ENCODE measurements at regions not wholly inside any gene's neighbourhood (a gene's known extent, or its start where the extent isn't known, plus 50 kb on each side); places are given as distances from the start of the nearest gene placed in this dataset.

DNA sequence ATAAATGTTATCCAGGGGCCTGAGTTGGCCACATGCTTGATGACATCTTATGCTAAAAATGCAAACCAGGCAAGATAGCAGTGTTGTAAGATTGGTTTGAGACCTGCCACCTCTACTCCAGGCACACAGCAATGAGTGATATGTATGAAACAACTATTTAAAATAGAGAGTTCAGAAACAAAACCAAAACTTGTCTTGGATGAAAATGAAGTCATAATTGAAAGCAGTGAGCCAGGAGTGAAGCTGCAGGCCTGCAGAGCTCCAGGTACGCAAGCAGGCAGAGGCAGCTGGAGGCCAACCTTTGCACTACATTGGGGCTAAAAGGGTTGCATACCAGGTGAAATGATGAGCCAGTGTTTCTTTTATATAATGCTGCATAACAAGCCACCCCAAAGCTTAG is 89.2 kb upstream of the SPATS2L start:
- no peak for DNase-seq

DNA sequence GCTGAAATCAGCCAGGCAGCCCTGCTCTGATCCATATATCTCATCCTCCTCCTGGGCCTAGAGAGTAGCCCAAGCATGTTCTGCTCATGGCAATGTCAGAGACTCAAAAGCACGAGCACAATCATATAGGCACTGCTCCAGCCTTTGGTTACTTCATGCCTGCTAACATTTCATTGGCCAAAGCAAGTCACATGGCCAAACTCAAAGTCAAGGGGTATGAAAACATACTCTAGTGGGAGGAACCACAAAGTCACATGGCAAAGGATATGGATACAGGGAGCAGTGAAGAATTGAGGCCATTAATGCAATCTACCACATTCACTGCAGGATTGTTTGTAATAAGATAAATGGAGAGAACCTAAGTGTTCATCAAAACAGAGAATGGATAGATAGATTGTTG is 87.8 kb upstream of the SPATS2L start:
- no peak for DNase-seq

DNA sequence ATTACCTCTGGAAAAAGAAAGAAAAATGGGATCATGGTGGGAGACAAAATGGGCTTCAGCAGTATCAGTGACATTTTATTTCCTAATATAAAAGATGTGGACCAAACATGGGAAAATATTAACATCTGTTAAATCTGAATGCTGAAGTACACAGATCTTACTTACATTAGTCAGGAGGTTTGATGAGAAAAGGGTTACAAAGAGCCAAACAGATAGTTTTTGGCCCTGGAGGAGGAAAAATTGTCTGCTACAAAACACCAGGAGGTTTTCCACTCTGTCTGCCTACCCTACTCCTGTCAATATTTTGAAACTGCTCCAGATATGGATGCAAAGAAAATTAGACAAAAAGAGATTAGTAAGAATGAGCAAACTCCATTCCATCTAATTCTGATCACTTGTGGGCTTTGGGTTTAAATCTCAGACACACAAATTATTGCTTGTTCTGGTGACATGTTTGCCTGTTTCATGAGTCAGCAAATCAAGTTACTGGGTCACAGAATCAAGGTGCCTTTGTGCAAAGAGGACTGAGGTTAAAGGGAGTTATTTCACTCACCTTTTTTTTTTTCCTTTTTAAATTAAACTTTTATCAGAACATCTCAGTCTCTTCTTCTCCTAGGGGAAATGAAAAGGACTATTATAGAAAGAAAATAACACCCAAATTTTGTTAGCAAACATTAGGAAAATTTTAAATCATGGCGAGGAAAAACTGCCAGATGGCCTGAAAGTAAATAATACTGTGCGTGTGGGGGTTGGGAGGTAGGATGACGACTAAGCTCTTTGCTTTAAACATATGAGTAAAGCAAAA is 87.0 kb upstream of the SPATS2L start:
- peak; percentile 6 for DNase-seq

DNA sequence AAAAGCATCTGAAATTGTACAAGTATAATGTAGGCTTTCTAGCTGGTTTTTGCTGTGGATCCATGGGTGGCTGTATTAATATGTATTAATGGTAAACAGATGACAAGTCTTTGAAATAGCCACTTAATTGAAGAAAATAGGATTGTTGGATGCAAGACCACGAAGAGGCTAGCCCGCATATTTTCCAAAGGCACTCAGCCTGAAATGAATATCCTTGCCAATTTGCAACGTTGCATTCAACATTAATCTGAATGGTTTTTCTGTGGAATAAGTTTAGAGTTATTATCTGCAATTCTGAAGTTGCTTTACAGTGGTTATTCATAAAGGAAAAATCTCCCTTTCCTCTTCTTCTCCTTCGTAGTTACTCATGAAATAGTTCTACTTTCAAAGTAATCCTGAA is 86.2 kb upstream of the SPATS2L start:
- no peak for DNase-seq

DNA sequence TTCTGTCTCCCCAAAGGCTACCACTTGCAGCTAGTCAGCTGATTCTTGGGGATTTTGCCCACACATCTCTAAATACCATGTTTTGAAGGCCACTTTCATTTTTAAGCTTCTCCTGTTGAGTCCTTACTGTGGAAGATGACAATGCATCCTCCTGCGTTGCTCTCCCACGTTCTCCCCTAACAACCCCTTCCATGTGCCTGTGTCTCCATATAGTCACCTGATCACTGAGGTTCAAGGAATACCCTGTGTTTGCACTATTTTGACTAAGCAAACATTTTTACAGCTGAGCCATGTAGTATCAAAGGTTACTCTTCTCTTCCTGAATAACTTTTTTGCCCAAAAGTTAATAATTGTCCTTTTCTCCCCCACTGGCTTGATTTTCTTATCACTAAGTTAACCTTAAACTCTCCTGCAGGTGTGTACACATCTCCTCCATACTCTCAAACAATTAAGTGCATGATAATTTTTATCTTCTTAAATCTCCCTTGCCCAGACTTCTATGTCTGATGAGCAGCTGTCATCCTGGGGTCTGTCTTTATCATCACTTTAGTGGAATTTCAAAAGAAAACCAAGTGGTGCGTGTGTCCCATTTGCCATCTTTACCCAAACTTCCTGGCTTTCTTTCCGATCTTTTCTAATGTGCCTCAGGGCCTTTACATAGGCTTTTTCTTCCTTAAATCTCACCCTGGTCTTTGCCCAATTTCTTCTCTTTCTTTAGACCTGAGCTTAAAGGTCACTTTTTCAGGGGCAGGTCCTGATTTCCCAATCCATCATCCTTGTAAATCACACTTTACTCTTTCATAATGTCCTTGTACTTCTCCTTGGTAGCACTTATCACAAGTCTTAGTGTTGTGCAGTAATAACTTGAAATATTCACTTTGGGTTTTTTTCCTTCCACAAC is 85.2 kb upstream of the SPATS2L start:
- no peak for DNase-seq

DNA sequence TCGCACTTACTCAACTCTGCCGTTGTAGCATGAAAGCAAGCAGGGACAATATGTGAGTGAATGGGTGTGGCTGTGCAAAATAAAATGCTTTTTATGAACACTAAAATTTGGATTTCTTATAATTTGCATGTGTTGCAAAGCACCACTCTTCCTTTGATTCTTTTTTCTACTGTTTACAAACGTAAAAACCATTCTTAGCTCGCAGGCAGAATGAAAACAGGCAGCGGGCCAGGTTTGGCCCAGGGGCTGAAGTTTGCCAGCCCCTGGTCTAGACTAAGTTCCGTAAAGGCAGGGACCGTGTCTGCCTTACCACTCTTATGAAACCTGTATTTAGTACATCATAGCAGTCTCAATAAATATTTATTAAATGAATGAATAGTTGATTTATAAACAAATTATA is 83.7 kb upstream of the SPATS2L start:
- no peak for DNase-seq

DNA sequence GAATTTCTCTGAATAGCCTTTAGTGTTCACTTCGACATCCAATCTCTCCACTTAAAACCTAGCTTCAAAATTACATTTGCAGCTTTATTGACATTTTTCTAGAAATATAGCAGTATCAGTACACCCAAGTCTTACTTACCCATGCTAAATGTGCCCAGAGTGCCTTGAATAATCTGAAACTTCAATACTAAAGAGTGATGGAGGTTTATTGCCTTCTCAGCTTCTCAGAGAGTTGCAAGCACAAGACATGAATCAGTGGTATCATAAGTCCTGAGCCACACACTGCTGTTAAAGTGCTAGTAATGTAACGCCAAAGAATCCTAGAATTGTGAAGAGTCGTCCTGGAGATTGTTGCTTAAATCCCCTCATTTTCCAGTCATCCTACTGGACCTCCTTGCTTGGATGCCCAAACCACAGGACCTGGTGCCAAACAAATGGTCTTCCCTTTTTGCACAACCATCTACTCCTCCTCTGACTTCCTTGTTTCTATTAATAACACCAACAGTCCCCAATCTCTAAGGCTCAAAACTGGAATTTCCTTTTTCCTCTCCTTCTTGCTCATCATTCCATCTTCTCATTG is 83.2 kb upstream of the SPATS2L start:
- no peak for DNase-seq

DNA sequence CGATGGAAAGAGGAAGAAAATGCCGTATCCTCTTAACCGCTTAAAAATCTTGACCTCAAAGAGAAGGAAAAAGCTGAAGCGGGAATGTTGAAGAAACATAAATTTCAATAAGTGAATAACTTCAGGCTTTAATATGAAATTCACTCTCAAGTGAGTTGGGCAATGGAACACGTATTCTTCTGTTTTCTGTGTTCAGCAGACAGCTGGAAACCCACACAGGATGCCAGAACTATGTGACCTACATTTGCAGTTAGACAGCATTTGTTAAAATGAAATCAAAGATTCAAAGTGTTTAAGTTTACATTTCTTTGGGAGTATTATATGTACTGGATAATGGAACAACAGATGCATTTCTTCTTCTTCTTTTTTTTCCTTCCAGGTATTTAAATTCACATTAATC is 80.5 kb upstream of the SPATS2L start:
- peak; percentile 52 for DNase-seq

DNA sequence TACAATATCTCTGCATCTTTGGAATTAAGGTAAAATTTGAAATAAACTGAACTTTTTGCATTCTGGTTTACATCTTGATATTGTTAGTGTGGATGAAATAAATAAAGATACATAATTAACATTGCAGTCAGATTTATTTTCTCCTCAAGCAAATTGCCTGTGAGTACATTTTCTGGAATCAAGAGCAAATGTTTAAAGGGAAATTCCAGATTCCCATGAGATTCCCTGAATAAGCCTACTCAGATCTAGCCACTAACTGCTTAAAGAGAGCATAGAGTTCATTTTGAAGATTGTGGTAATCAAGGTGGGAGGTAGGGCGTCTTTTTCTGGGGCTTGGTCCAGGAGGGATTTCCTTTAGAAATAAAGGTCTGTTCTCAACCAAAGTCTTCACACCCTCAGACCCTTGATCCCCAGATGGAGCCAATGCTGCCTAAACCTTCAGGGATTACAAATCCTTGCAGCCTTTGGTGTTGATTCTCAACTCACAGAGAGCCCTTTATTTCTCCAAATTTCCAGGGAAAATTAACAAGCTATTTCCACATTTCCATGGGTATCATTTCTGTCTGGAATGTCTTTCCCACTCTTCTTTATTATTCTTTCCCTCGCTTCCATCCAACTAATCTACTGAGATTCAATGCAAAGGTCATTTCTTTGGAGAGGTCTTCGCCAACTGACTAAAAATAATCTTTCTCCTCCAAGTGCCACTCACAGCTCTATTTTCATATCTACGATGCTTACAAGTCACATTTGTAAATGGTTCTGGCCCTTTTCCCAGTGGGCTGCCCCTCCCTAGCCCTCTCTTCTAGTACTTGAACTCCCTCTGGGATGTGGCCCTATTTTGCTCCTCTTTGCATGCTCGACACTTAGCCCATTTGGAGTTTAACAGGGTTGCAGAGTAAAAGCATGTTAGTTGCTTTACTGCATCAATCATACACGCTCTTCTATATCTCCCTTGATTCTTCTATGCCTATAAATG is 79.8 kb upstream of the SPATS2L start:
- peak; percentile 31 for DNase-seq

DNA sequence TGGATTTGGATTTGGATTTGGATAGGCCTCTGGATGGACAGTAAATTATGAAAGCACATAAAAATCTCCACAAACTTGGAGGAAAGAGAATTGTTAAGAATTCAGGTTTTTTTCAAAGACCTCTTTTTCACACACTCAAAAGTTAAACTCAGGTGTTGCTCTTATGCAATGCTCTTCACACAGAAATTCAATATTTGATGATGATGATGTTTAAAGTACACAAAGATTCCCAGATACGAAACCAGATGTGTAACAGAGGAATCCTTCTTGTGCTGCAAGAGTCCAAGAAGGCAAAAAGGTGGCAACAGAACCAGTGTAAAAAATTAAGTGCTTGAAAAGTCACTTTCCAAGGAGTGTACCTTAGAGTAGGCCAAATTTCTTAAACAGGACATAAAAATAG is 75.8 kb upstream of the SPATS2L start:
- DNase-seq, result no peak

DNA sequence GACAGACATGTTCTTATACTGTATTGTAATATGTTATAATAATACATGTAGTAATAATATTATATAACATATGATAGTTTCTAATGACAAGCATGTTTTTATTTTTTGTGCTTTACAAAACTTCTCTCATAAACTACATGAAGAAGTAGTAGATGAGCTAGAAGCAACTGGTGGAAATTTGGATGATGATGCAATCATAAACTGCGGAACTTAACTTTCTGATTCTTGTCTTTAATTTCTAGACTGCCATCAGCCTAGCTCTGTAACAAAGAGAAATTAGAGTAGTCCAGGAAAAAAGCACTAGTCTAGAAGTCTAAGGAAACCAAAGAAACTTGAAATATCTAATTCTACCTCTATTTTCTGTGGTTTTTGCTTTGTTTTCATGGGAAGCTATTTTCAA is 71.0 kb upstream of the SPATS2L start:
- DNase-seq, result no peak

DNA sequence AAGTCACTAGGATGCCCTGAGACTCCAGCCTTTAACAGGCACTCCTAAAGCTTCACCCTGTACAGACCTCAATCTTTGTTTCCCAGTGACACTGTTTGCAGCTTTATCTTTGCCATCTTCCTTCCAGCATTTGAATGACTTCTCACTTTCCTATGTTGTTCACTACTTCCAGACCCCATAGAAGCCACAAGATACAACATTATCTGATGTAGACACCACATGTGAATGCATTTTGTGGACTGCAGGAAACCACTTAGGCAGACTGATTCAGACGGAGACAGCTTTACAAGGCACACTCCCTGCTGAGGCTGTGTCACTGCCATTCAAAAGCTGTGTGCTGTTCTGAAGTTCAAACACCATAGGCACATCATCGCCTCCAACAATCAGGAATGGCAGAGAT is 67.3 kb upstream of the SPATS2L start:
- DNase-seq, result no peak

DNA sequence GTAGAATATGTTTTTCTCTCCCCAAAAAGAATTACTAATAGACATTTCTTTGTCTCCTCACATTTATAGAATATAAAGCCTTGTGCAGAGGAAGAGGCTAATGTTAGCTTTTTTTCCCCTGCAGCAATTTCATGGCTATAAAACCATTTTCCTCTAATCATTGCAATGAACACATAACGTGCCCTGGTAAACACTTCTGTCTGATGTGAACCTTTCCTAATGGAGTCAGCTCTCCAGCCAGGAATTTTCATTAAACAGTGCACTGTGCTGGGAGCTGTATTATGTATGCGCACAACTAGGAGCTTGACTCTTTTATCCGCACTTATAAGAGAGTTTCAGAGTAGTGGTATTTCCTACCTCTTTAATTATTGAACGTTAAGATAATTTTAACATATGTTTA is 63.9 kb upstream of the SPATS2L start:
- no peak for DNase-seq

DNA sequence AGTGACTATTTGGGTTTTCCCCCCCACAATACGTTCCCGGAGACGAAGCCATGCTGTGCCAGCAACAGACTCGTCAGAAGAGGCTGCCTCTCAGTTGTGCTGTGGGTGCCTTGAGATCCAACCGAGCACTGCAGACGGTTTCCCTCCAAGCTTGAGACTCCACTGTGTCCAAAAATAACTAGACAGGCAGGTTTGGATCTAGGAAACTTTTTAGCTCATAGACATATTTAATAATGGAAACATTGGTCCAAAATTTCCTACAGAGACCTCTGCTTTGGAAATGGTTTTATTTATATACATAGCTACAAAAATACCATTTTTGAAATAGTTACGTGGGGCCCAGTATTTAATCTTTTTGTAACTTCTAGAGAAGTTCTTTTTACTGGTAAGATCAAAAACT is 63.1 kb upstream of the SPATS2L start:
- DNase-seq, result no peak

DNA sequence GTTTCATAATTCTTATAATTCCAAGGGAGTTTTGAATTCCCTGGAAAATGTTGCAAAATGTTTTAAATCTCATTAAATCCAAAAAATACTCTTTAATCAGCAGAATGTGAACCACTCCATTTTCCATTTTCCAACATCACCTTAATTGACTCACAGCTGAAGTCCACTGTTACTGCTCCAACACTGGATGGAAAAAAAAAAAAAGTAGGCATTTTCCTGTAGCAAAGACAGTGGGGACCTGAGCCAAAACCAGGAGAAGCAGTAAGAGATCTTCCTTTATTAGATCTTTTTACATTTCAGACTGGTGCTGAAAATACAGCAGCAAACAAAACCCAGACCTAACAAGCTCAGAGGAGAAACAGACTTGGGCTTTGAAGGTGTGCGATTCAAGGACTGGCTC is 62.4 kb upstream of the SPATS2L start:
- no peak for DNase-seq

DNA sequence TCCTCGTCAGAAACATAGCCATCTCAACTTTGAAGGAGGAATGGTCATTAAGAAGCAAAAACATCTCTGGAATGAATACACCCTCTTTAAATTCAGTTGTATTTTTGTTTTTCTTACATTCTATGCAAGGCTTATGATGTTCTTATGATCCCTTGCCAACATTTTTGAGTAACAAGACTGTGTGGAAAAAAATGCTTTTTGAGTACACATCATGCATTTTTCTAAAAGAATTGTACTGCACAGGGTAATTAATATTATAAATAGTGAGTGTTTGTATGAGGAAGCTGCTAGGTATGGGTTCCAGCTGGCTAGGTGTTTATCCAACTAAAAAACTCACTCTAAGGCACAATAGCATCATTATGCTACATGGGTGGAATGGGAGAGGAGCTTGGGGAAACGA is 59.0 kb upstream of the SPATS2L start:
- peak; percentile 8 for DNase-seq

DNA sequence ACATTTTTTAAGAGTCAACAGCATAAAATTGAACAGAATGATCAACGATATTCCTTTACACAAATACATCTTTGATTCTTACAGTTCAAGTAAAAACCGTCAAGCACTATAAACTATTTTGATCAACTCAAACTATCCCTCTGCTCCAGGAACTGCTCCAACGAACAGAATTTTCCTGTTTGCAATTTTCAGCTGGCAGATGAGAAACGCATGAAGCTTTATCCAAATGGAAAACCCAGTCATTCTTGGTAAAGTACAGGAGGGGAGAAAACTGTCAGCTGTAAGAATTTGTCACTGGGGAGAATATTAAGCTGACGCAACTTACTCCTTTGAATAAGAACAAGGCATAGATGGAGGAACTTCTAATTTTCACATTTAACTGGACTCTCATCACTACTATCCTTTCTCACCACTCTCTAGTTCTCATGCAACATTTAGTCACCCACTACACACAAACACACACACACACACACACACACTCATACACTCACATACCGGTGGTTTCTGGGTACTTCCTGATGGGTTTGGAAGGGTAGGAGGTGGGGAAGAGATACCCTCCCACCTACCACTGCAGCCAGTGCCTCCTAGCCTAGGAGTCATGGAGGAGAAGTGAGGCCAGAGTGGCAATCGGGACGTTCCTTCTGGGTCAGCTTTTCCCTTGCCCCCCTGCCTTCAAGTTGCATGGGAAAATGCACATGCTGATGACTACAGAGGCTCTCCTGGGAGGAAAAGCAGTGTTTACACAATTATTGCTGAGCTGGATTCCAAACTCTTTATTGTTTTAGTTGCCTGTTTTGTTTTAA is 54.0 kb upstream of the SPATS2L start:
- DNase-seq, result peak; percentile 86

DNA sequence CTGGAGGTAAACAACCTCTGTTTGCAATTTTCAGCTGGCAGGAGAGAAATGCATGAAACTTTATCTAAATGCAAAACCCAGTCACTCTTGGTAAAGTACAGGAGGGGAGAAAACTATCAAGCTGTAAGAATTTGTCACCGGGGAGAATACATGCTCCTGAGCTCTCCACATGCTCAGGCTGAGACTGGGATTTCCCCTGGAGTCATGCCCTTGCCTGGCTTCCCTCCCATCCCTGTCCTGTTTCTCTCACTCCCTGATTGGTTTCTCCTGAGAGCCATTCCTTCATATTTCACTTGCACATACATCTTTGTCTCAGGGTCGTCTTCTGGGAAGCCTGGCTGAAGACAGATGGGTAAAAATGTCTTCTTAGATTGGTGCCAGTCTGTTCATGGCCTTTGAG is 52.9 kb upstream of the SPATS2L start:
- no peak for DNase-seq

DNA sequence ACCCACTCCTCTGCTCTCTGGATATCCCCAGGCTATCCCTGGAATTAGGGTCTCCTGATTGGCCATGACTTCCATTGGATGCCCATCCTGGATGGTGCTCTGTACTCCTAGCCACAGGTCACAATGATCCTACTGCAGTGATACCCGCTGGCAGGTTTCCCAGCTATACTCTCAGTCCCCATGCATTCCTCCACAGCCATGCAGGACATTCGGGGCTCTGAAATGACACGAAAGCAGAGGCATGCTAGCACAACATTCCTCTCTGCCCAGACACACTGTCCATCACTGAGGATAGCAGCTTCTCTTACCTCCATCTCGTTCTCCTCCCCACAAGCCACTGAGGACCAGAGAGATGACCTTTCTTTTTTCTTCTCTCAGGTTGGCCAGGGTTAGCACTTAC is 51.7 kb upstream of the SPATS2L start:
- DNase-seq, result no peak

DNA sequence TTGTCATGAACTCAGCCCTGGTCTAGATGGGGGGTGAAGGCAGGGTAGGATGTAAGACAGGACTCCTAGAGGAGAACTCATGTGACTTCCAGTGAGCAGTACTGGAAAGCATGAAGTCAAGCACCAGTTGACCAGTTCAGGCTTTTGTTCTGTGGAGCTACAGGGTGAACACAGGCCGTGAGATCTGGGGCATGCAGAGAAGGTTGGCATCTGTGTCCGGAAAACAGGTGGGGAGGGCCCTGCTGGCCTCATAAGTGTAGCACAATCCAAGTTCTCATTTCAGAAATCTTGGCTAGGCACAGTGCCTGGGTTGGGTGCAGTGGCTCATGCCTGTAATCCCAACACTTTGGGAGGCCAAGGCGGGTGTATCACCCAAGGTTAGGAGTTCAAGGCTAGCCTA is 50.9 kb upstream of the SPATS2L start:
- DNase-seq, result no peak

All from skin of body (tissue), 1 donor.